ENCODE measurements at regions not wholly inside any gene's neighbourhood (a gene's known extent, or its start where the extent isn't known, plus 50 kb on each side); places are given as distances from the start of the nearest gene placed in this dataset.

GRCh38 chr4:155134136-155134535 is 74.3 kb upstream of the NPY2R start:
- TF ChIP-seq CTCF (IDR thresholded peaks at IDR 0.05; ENCODE audit: low read length), result no peak
- TF ChIP-seq EZH2 (IDR thresholded peaks at IDR 0.05; ENCODE audit: borderline replicate concordance, low read length), result no peak
- no peaks in the 10 kb centered on the region for H3F3A ChIP-seq (ENCODE audit: insufficient read depth, low read length)
- no peak overlapping the region for H3K4me3 ChIP-seq (ENCODE audit: low read depth, low read length, poor library complexity, severe bottlenecking)
- no peak overlapping the region for H3K27ac ChIP-seq (ENCODE audit: low read depth, low read length, poor library complexity, severe bottlenecking)
- H3K36me3 ChIP-seq (ENCODE audit: insufficient read depth, low read length), result no peaks in the 10 kb centered on the region
- no peak overlapping the region for H3K9ac ChIP-seq (ENCODE audit: low read length)
- no peaks in the 10 kb centered on the region for H3K4me1 ChIP-seq (ENCODE audit: insufficient read depth, low read length, severe bottlenecking)
- H3K4me2 ChIP-seq (ENCODE audit: low read length), result no peak overlapping the region
- H3K79me2 ChIP-seq (ENCODE audit: insufficient read depth, low read length), result no peaks in the 10 kb centered on the region
- H2AFZ ChIP-seq (ENCODE audit: low read length), result no peak overlapping the region
- H4K20me1 ChIP-seq (ENCODE audit: insufficient read depth, low read length), result no peaks in the 10 kb centered on the region
- H3K27me3 ChIP-seq (ENCODE audit: insufficient read depth, low read length), result no peaks in the 10 kb centered on the region
- no peaks in the 10 kb centered on the region for H3K9me3 ChIP-seq (ENCODE audit: low read length)
- no peaks in the 10 kb centered on the region for H3K9me2 ChIP-seq (ENCODE audit: low read depth, low read length)

GRCh38 chr4:155140889-155141288 is 67.5 kb upstream of the NPY2R start:
- H3K4me1 ChIP-seq (ENCODE audit: insufficient read depth, low read length, severe bottlenecking), result no peaks in the 10 kb centered on the region
- H3K79me2 ChIP-seq (ENCODE audit: insufficient read depth, low read length), result no peaks in the 10 kb centered on the region
- H3K4me2 ChIP-seq (ENCODE audit: low read length), result no peak overlapping the region
- H3K27ac ChIP-seq (ENCODE audit: low read depth, low read length, poor library complexity, severe bottlenecking), result no peak overlapping the region
- no peak overlapping the region for H2AFZ ChIP-seq (ENCODE audit: low read length)
- no peaks in the 10 kb centered on the region for H3F3A ChIP-seq (ENCODE audit: insufficient read depth, low read length)
- no peaks in the 10 kb centered on the region for H3K9me3 ChIP-seq (ENCODE audit: low read length)
- no peak overlapping the region for H3K9ac ChIP-seq (ENCODE audit: low read length)
- no peak overlapping the region for H3K4me3 ChIP-seq (ENCODE audit: low read depth, low read length, poor library complexity, severe bottlenecking)
- H3K36me3 ChIP-seq (ENCODE audit: insufficient read depth, low read length), result no peaks in the 10 kb centered on the region
- no peak for TF ChIP-seq EZH2 (IDR thresholded peaks at IDR 0.05; ENCODE audit: borderline replicate concordance, low read length)
- no peak for TF ChIP-seq CTCF (IDR thresholded peaks at IDR 0.05; ENCODE audit: low read length)
- no peaks in the 10 kb centered on the region for H4K20me1 ChIP-seq (ENCODE audit: insufficient read depth, low read length)
- H3K27me3 ChIP-seq (ENCODE audit: insufficient read depth, low read length), result no peaks in the 10 kb centered on the region
- H3K9me2 ChIP-seq (ENCODE audit: low read depth, low read length), result no peaks in the 10 kb centered on the region

- no peaks in the 10 kb centered on the region for H3F3A ChIP-seq (ENCODE audit: insufficient read depth, low read length)
- no peaks in the 10 kb centered on the region for H4K20me1 ChIP-seq (ENCODE audit: insufficient read depth, low read length)
- H3K79me2 ChIP-seq (ENCODE audit: insufficient read depth, low read length), result no peaks in the 10 kb centered on the region
- no peak overlapping the region for H3K9ac ChIP-seq (ENCODE audit: low read length)
- H3K9me3 ChIP-seq (ENCODE audit: low read length), result no peaks in the 10 kb centered on the region
- no peak overlapping the region for H3K4me2 ChIP-seq (ENCODE audit: low read length)
- H3K27me3 ChIP-seq (ENCODE audit: insufficient read depth, low read length), result no peaks in the 10 kb centered on the region
- no peak overlapping the region for H3K4me3 ChIP-seq (ENCODE audit: low read depth, low read length, poor library complexity, severe bottlenecking)
- H3K36me3 ChIP-seq (ENCODE audit: insufficient read depth, low read length), result no peaks in the 10 kb centered on the region
- H3K9me2 ChIP-seq (ENCODE audit: low read depth, low read length), result no peaks in the 10 kb centered on the region
- H3K27ac ChIP-seq (ENCODE audit: low read depth, low read length, poor library complexity, severe bottlenecking), result no peak overlapping the region
- no peaks in the 10 kb centered on the region for H3K4me1 ChIP-seq (ENCODE audit: insufficient read depth, low read length, severe bottlenecking)
- no peak overlapping the region for H2AFZ ChIP-seq (ENCODE audit: low read length)
- no peak for TF ChIP-seq EZH2 (IDR thresholded peaks at IDR 0.05; ENCODE audit: borderline replicate concordance, low read length)
- no peak for TF ChIP-seq CTCF (IDR thresholded peaks at IDR 0.05; ENCODE audit: low read length)
Observed at GRCh38 chr4:155143512-155143911, 64.9 kb upstream of the NPY2R start.
